ENCODE measurements at regions not wholly inside any gene's neighbourhood (a gene's known extent, or its start where the extent isn't known, plus 50 kb on each side); places are given as distances from the start of the nearest gene placed in this dataset.

DNA sequence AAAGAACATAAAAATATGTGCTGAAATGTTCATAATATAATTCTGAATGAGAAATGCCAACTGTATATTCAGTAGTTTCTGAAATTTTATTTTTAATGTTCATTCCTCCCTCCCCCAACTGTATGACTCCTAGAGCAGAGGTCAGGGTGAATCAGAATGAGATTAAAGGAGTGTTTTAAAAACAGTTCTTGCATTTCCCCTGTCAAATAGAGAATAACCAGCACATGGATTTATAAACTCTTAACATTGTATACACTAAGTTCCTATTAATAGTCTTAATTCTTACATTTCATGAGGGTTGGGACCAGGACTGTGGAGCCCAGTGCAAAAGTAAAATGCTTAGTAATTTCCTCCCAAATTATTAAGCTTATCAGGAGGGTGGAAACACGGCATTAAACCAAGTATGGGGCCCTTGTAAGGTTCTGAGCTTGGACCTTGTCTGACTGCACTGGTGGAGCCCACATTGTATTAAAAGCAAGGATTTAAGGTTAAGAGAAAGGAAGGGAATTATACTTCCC is 474.6 kb upstream of the RAG2 start:
- DNase-seq (ENCODE audit: low read depth) = no peak

DNA sequence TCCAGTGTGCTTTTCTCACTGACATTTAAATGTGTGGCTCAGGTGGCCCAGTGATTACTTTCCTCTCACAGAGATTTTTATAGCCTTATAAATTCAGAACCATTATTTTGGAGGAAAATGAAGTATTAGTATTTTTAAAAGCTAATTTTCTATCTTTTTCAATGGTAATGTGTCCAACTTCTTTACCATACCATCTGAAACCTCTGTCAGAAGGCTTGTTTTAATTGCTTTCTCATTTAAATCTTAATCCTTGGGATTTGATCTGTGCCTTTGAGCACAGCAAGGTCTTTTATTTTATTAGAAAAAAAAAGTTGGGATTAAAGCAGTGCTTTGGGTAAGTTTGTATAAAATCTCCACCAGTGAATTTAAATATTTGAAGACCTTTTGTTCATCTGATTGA is 452.3 kb upstream of the RAG2 start:
- DNase-seq (ENCODE audit: low read depth) = no peak

DNA sequence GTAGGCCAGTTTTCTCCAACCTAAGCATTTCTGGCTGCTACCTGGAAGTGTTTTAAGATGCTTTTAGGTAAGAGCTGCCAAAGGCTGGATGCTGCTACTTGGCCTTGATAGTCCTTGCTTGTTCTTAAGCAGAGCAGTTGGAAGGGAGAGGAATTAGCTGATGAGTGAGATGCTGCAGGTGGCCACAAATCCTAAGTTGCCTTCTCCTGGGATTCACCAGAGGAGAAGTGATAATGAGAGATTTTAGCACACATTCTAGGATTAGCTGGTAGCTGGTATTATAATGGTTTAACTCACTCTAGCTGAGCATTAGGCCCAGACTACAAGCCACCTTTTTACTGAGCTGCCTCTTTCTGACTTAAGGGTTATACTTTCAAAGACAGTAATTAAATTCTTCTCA is 442.9 kb upstream of the RAG2 start:
- DNase-seq (ENCODE audit: low read depth) = no peak

DNA sequence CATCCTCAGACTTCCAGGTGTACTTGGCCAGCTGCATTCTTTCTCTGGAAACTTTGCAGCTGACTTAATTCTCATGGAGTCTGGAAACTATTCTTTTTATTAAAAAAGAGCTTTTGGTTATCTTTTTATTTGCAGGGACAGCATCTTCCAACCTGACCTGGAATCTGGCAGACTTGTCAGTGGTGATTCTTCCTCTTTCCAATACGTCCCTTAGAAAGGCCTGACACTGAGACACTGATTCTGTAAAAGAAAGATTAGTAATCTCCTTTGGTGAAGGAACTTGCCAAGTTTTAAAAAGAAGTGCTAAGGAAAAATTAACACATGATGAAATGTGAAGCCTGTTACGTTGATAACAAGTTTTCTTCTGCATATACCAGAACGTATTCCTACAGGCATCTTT is 440.9 kb upstream of the RAG2 start:
- DNase-seq (ENCODE audit: low read depth) = no peak

DNA sequence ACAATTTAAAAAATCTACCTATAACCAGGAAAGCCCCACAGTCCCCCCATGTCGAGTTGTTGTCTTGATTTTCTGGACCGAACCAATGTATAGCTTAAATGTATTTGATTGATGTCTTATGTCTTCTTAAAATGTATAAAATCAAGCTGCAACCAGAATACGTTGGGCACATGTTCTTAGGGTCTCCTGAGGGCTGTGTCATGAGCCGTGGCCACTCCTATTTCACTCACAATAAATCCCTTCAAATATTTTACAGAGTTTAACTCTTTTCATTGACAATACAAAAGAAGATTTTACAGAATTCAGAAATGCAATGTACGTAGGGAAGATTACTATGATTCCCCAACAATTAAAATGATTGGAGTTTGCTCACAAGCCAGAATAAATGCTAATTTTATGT is 428.7 kb upstream of the RAG2 start:
- no peak for DNase-seq (ENCODE audit: low read depth)

DNA sequence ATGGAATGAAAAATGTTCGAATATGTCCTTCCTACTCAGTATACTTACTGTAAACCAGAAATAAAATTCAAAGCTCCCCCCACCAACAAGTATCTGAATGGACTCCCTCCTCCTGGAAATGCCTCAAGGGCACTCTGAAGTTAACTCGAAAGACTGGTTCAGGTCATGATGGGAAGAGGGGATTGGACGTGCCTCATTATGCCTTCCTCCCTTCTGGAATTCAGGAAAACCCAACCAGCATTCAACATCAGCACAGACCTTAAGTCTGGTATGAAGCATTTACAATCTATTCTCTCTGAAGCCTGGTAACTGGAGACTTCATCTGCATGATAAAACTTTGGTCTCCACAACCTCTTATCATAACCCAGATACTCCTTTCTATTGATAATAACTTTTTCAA is 428.3 kb upstream of the RAG2 start:
- no peak for DNase-seq (ENCODE audit: low read depth)

DNA sequence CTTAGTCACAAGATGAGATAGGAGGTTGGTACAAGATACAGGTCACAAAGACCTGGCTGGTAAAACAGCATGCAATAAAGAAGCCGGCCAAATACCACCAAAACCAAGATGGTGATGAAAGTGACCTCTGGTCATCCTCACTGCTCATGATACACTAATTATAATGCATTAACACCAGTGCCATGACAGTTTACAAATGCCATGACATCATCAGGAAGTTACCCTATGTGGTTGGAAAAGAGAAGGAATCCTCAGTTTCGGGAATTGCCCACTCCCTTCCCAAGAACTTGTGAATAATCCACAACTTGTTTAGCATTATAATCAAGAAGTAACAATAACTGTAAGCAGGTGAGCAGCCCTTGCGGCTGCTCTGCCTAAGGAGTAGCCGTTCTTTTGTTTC is 408.5 kb upstream of the RAG2 start:
- DNase-seq (ENCODE audit: low read depth) = no peak

DNA sequence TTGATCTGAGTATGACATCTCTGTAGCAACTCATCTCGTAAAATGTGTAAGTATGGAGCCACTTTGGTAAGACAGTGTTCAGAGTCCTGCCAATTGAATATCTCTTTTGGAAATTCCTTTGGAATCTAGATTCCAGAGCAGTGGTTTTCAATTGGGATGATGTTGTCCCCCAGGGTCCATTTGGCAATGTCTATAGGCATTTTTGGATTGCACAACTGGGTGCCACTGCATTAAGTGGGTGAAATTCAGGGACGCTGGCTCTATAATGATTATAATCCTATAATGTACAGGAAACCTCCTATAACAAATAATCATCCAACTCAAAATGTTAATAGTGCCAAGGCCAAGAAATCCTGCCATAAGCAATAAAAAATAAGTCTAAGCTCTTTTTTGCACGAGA is 404.8 kb upstream of the RAG2 start:
- DNase-seq (ENCODE audit: low read depth) = no peak

DNA sequence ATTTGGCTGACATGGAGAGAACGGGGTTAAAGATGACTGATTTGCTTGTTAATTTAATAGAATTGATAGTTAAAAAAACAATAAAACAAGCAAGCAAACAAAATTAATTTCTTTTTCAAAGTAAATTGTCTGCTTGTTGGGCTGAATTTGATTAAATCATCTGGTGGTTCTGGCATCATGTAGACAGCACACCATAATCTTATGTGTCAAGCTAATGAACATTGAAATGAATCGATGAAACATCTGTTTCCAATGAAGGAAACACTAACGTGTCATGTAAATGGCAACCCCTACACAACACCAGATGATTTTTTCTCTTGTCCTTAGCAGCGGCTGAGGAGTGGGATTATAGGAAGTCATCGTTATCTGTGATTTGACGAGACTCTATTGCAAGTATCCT is 399.6 kb upstream of the RAG2 start:
- DNase-seq (ENCODE audit: low read depth) = no peak

DNA sequence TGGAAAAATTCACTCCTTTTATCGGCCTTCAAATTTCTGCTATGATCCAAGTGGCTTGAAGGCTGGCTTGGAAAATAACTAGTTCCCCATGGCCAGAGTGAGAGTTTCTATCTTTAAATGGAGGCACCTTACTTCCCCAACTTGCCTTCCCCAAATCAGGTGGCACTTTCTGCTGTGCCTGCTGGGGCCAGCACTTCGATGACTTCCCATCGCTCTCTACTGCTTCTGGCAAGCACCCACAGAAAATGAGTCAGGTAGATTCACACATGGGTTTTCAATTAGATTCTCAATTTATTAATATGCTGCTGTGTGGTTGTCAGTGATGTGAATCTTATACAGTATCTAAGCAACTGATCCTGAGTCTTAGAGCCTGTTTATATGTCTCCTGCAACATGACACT is 398.8 kb upstream of the RAG2 start:
- no peak for DNase-seq (ENCODE audit: low read depth)

DNA sequence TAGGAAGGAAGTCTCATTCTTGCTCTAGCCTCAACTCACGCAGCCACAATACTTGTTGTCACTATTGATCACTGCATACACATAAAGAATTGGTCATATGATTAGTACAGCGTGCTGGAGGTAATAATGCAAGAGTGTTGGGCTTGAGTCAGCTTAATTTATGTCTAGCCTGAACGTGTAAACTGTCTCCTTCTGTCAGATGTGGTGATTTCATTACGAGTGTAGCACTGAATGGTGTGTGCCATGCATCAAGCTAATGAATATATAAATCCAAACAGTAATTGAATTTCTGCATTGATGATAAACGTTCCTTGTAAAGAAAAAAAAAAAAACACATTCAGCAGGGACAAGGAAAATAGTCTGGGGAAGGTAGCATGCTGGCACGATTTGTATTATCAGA is 396.2 kb upstream of the RAG2 start:
- DNase-seq (ENCODE audit: low read depth) = no peak

DNA sequence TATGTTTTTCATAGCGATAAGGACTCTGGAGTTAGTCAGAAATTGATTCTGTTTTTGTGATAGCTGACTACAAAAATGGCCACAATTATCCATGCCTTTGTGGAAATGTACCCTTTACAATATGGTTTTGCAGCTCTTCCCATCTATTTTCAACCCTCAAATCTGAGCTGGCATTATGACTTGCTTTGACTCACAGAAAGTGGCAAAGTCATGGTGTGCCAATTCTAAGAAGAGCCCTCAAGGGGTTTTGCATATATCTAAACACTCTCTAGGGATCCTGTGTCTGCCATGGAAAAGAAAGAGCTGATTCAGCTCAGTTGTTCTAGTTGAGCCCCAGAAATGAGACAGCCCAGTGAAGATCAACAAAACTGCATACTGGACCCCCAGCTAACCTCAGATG is 390.5 kb upstream of the RAG2 start:
- DNase-seq (ENCODE audit: low read depth) = no peak

DNA sequence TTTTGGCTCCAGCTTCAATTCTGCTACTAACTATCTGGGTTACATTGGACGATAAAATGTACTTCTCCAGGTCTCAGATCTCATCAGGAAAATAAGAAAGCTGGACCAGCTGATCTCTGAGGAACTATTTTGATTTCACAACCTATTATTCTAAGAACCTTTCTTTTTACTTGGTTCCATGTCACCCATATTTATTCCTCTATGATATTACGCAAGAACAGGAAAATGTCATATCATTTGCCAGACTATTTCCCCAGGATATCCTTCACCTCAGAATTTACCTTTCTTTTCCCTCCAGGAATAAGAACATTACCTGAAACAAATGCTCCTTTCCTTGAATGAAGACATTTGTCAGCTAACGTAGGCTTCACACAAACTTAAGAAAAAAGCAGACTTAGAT is 387.5 kb upstream of the RAG2 start:
- no peak for DNase-seq (ENCODE audit: low read depth)

DNA sequence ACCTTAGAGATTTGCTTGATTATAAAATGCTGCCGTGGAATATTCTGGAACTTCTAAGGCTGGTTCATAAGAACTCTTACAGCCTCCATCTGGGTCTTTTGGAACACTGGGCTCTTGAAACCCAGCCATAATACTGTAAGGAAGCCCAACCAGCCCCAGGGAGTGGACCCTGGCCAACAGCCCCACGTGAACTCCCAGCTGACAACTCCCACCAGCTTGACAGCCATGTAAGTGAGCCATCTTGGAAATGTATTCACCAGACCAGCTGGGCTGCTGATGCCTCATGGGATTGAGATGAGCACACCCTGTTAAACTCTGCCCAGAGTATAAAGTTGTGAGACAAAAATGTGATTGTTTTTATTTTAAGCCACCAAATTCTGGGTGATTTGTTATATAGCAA is 378.7 kb upstream of the RAG2 start:
- no peak for DNase-seq (ENCODE audit: low read depth)

DNA sequence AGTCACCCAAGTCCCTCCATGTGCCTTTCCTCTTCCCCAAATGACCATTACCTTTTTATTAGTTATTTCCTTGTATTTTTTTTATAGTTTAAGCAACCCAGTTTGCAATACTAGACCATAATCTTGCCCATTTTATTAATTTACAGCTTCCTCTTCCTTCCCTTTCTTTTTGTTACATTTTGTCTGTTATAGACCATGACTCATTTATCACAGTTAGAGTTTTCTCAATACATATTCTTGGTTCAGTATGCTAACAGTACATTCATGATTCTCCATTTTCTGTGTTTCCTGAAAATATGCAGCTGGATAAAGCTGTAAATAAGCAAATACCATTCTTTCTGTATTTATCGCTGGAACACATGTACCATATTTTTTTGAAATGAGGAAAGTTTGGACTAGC is 376.7 kb upstream of the RAG2 start:
- no peak for DNase-seq (ENCODE audit: low read depth)

DNA sequence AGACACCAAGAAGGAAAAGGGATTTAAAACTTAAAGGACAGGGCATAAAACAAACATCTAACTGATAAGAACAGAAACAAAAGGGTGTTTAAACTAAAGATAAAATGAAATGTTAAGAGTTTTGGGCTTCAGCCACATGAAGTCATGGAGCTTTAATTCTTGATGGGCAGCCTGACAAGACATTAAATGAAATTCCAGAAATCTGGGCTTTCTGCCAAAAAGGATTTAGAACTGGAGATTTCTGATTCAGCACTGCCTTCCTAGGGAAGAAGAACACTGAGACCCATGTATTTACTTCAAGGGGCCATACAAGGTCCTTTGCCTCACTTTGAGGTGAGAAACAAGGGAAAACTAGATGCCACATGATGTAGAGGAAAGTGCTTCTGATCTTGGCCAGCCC is 355.9 kb upstream of the RAG2 start:
- peak; percentile 0 for DNase-seq (ENCODE audit: low read depth)

DNA sequence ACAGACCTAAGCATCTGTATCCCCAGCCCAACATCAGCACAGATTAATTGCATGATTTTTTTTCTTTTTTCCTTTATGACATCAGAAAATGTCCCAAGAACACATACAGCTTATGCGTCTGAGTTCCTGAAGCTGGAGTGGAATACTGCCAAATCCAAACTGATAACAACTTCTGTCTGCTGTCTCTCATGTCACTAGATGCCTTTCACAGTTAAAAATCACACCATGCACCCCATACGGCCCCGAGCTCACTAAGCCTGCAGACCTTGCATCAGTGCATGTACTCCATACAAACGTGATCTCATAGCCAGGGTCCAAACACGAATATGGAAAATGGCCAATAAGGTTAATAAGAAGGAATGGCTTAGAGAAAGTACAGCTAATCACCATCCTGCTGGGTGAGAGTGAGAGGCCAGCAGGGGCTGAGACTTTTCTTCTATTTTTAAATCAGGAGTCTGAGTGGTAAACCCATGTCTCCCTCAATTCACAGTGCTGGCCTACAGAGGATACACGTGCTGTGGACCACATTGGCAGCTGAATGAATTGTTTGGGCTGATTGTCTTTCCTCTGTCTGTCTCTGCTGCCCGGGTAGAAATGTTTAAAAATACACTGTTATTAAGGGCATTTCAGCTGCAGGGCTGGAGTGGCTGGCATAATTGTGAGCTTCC is 350.6 kb upstream of the RAG2 start:
- no peak for DNase-seq (ENCODE audit: low read depth)

DNA sequence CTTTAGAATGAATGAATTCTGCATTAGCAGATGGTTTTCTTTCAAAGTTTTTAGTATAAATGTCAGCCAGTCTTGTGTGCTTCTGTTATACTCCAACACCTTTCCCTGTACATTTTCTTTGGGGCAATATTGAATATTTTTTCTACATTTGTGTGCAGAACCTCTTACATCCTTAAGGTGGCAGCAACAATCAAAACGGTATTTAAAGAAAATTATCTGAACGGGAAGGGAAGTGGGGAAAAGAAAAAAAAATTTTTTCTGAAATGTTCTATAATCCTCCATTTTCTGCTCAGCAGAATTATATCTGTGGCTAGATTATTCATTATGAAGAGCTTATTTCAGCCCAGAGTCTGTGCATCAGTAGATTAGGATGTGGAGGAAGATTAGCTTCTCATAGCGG is 347.3 kb upstream of the RAG2 start:
- DNase-seq (ENCODE audit: low read depth) = peak; percentile 1

DNA sequence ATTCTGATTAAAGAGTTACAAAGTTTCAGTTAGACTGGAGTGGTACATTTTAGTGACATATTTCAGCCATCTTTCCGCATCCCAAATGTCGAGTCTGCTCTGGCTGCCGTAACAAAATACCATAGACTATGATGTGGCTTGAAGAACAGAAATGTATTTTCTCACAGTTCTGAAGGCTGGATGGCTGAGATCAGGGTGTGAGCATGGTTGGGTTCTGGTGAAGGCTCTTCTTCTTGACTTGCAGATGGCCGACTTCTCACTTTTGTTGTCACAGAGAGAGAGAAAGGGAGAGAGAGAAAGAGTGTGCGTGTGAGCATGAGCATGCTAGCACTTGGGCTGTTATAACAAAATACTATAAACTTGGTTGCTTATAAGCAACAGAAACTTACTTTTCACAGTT is 335.4 kb upstream of the RAG2 start:
- DNase-seq (ENCODE audit: low read depth) = no peak

DNA sequence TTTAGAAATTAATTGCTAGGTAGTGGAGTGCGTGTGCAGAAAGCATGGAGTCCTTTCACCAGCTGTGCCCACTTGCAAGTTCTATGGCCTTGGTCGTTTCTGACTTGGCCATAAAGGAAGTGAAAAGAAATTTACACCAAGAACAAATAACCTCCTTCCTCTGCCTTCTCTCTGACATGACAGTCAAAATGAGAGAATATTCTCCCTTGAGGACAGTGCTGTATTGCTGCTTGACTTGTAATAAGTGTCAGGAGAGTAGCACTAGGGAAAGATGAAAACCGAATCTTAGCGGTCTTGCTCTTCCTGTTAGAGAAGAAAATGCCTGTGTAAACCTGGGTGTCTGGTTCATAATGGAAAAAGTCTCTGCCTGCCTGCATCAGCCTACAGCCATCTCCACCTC is 333.1 kb upstream of the RAG2 start:
- DNase-seq (ENCODE audit: low read depth) = no peak

DNA sequence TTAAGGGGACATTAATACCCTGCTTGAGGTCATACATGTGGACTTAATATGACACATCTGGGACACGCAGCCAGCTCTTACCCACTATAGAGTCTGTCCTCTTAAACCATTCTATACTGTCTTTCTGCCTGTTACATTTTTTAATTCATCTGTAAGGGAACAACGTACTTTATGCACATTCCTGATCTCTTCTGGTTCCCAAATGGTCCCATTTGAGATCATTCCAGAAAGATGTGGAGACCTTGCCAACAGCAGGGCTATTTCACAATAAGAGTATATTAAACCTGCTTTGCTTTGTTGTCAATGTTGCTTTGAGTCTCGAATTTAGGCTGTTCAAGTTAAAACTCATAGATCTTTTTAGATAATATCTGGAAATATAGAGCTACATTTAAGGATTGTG is 332.2 kb upstream of the RAG2 start:
- DNase-seq (ENCODE audit: low read depth) = no peak

DNA sequence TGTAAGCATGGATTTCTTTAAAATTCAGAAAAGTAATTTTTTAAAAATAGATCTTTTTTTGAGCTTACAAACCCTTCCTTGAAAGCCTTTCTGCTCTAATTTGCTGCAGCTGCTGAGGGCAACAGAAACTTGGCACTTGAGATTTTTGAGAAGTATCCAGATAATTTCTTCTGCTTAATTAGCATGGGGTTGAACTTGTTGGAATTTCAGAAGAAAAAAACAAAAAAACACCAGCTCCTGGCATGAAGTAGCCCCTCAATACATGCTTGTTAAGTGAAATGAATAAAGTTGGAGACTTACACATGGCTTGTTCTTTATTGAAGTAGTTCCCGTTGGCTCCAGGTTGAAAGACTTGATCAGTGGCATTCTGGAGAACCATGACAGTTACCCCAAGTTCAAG is 331.4 kb upstream of the RAG2 start:
- DNase-seq (ENCODE audit: low read depth) = no peak

DNA sequence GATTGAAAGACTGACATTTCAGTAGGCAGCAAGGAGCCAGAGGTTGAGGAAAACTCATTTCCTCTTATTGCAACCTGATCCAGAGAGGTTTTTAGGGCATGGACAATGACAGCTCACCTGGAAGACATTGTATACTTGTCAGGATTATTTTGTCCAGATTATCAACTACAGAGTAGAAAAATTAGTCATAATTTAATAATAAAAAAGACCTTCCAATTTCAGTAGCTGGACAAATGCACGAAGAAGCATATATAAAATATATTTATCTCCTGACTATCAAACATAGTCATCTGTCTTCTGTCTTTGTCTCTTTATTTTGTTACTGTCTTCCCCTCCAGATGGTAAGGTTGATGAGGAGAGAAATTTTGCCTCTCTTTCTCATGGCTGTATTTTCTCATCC is 330.6 kb upstream of the RAG2 start:
- no peak for DNase-seq (ENCODE audit: low read depth)

DNA sequence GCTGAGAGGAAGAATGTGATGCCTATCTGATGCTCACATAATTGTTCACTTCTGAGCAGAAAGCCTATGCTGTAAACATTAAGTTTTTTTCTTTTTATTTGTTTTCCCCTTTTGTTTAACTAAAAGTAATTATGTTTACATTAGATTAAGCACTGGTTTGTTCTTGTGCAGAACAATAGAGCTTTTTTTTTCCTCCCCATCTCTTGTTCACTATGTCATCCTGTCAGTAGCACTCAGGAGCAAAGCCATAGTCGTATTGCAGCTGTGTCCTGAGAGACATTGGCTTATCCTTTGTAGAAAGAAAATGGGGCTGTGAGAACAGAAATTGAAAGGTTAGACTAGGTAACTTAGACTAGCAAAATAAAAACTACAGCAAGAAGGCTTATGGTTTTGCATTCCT is 301.8 kb upstream of the RAG2 start:
- DNase-seq (ENCODE audit: low read depth) = no peak

DNA sequence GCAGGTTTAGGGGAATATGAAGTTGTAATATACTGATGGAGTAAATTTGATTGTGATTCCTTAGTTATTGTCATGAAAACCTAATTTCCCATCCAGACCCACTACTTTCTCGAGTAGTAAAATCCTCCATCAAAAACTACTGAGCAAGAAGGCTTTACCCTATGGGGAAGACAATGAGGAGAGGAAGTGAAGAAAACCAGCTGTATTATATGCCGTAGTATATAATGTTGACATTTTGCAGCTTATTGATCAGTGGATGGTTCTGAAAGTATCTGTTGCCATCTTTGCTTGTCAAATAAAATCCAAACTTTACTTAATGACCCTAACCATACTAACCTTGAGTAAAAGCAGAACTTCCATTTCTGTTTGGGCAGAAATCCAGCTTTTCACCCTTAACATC is 292.8 kb upstream of the RAG2 start:
- DNase-seq (ENCODE audit: low read depth) = no peak

All from stromal cell of bone marrow (primary cell).